Endodermal cell (in vitro differentiated cells): ENCODE measurements at regions not wholly inside any gene's neighbourhood (a gene's known extent, or its start where the extent isn't known, plus 50 kb on each side); places are given as distances from the start of the nearest gene placed in this dataset.

Experiments used
- DNase-seq: peaks from one replicate; pipeline ENCODE4 v3.0.0-alpha.2; 2017
- H3K27ac ChIP-seq: 2 replicates; pipeline ENCODE4 v1.5.1; 2013; ENCODE audit warnings: mild to moderate bottlenecking, low read depth, low read length, moderate library complexity
- H3K27me3 ChIP-seq: 2 replicates; pipeline ENCODE4 v1.6.1; 2013; ENCODE audit warnings: mild to moderate bottlenecking, low read length, moderate library complexity; ENCODE audit not compliant: insufficient read depth, control insufficient read depth, poor library complexity, severe bottlenecking
- H3K36me3 ChIP-seq: 2 replicates; pipeline ENCODE4 v1.7.0; 2013; ENCODE audit warnings: mild to moderate bottlenecking, low read length, moderate library complexity; ENCODE audit not compliant: control insufficient read depth, insufficient read depth
- H3K4me1 ChIP-seq: one replicate; pipeline ENCODE4 v1.7.0; 2013; ENCODE audit warnings: low read length; ENCODE audit not compliant: control insufficient read depth, insufficient read depth
- H3K4me3 ChIP-seq: 2 replicates; pipeline ENCODE4 v1.5.1; 2013; ENCODE audit warnings: mild to moderate bottlenecking, low read length, moderate library complexity
- H3K9ac ChIP-seq: 2 replicates; pipeline ENCODE4 v1.6.1; 2013; ENCODE audit warnings: mild to moderate bottlenecking, low read length, moderate library complexity; ENCODE audit not compliant: poor library complexity, severe bottlenecking; ENCODE audit errors: extremely low read depth
- H3K9me3 ChIP-seq: 2 replicates; pipeline ENCODE4 v1.6.1; 2013; ENCODE audit warnings: mild to moderate bottlenecking, low read length, moderate library complexity; ENCODE audit not compliant: control insufficient read depth
- H3K27ac Mint-ChIP-seq: 2 replicates; pipeline ENCODE4 v1.8.0; 2020; ENCODE audit warnings: mixed read lengths
- H3K27me3 Mint-ChIP-seq: 2 replicates; pipeline ENCODE4 v1.8.0; 2021; ENCODE audit warnings: mild to moderate bottlenecking, mixed read lengths; ENCODE audit not compliant: insufficient read depth
- H3K36me3 Mint-ChIP-seq: 2 replicates; pipeline ENCODE4 v1.8.0; 2020; ENCODE audit warnings: low read depth, mixed read lengths
- H3K4me1 Mint-ChIP-seq: 2 replicates; pipeline ENCODE4 v1.8.0; 2020; ENCODE audit warnings: mixed read lengths
- H3K4me3 Mint-ChIP-seq: 2 replicates; pipeline ENCODE4 v1.8.0; 2020; ENCODE audit warnings: mild to moderate bottlenecking, moderate library complexity, mixed read lengths
- H3K9me3 Mint-ChIP-seq: 2 replicates; pipeline ENCODE4 v1.8.0; 2020; ENCODE audit warnings: mild to moderate bottlenecking, mixed read lengths
- CTCF ChIP-seq: fragments of 200-600 bp; sonication (generic); conservative IDR thresholded peaks from 2 replicates; pipeline ENCODE4 v1.5.0; 2021; ENCODE audit warnings: antibody characterized with exemption, mild to moderate bottlenecking
- WGBS, 2 experiments: methylation state at CpG; one replicate each; pipeline versions ENCODE4 v1.1.5 to v1.1.7; 2013; ENCODE audit warnings: missing lambda C conversion rate in 2 of 2, mixed read lengths in 1 of 2; ENCODE audit not compliant: insufficient coverage in 1 of 2, insufficient read length in 1 of 2; 5-methylcytosine and 5-hydroxymethylcytosine counted together

GRCh38 chr20:53752971-53753879, 159.6 kb upstream of the ZNF217 start:
- Histone ChIP-seq H3K4me3 (no peak overlapping the region), H3K27ac (peak overlapping the region; percentile 47), H3K36me3 (no peaks in the 10 kb centered on the region), H3K9ac (no peak overlapping the region), H3K27me3 (no peaks in the 10 kb centered on the region), H3K9me3 (no peaks in the 10 kb centered on the region), H3K4me1 (peaks cover 3% of the 10 kb centered on the region)
- 33 to 47% methylated on average over 12 to 16 of the region's 16 CpGs for WGBS, 2 experiments
- Mint-ChIP-seq H3K27ac (peak overlapping the region; percentile 93), H3K9me3 (no peaks in the 10 kb centered on the region), H3K4me3 (peak overlapping the region; percentile 22), H3K4me1 (peaks cover 38% of the 10 kb centered on the region), H3K27me3 (no peaks in the 10 kb centered on the region), H3K36me3 (no peaks in the 10 kb centered on the region)
- no peak for DNase-seq
- TF ChIP-seq CTCF = no peak

- WGBS, 2 experiments = 59 to 75% methylated on average over 3 of the region's 3 CpGs
- no peaks in the 10 kb centered on the region for H3K36me3 Mint-ChIP-seq
- H3K9me3 Mint-ChIP-seq = no peaks in the 10 kb centered on the region
- H3K4me1 ChIP-seq = peaks cover 3% of the 10 kb centered on the region
- DNase-seq = no peak
- no peaks in the 10 kb centered on the region for H3K27me3 ChIP-seq
- peaks cover 38% of the 10 kb centered on the region for H3K4me1 Mint-ChIP-seq
- no peak overlapping the region for H3K9ac ChIP-seq
- no peaks in the 10 kb centered on the region for H3K27me3 Mint-ChIP-seq
- no peak overlapping the region for H3K4me3 ChIP-seq
- H3K4me3 Mint-ChIP-seq = no peak overlapping the region
- H3K36me3 ChIP-seq = no peaks in the 10 kb centered on the region
- H3K9me3 ChIP-seq = no peaks in the 10 kb centered on the region
- TF ChIP-seq CTCF = no peak
- H3K27ac ChIP-seq = no peak overlapping the region
- peak overlapping the region; percentile 66 for H3K27ac Mint-ChIP-seq
Measured at GRCh38 chr20:53752583-53752970, 158.9 kb upstream of the ZNF217 start.

- Mint-ChIP-seq H3K27ac (peak overlapping the region; percentile 86), H3K9me3 (no peaks in the 10 kb centered on the region), H3K27me3 (no peaks in the 10 kb centered on the region), H3K4me1 (peaks cover 38% of the 10 kb centered on the region), H3K36me3 (no peaks in the 10 kb centered on the region), H3K4me3 (no peak overlapping the region)
- H3K27ac ChIP-seq = peak overlapping the region; percentile 73
- no peaks in the 10 kb centered on the region for H3K27me3 ChIP-seq
- TF ChIP-seq CTCF = no peak
- H3K9me3 ChIP-seq = no peaks in the 10 kb centered on the region
- no peak overlapping the region for H3K4me3 ChIP-seq
- 76 to 94% methylated on average over 5 to 8 of the region's 9 CpGs for WGBS, 2 experiments
- H3K36me3 ChIP-seq = no peaks in the 10 kb centered on the region
- H3K4me1 ChIP-seq = peaks cover 3% of the 10 kb centered on the region
- no peak overlapping the region for H3K9ac ChIP-seq
- no peak for DNase-seq
Measured at GRCh38 chr20:53751620-53752318, 158.1 kb upstream of the ZNF217 start.
